Neural cell (in vitro differentiated cells): ENCODE measurements at regions not wholly inside any gene's neighbourhood (a gene's known extent, or its start where the extent isn't known, plus 50 kb on each side); places are given as distances from the start of the nearest gene placed in this dataset.

Source experiments
- H2AFZ ChIP-seq: fragments of 200-600, 300-800 bp; sonication (generic), shearing (Covaris generic); 2 replicates; pipeline ENCODE4 v1.6.0; 2014; ENCODE audit warnings: low read depth, mild to moderate bottlenecking, antibody characterized with exemption, low read length, moderate library complexity
- H3F3A ChIP-seq: fragments of 200-600 bp; shearing (Covaris generic); 2 replicates; pipeline ENCODE4 v1.6.1; 2016; ENCODE audit warnings: mild to moderate bottlenecking, moderate library complexity, mixed read lengths, antibody characterized with exemption, low read length; ENCODE audit not compliant: insufficient read depth, poor library complexity, severe bottlenecking
- H3K27ac ChIP-seq: fragments of 200-600, 300-800 bp; sonication (generic), shearing (Covaris generic); 2 replicates; pipeline ENCODE4 v1.5.1; 2014; ENCODE audit warnings: mild to moderate bottlenecking, low read length, moderate library complexity
- H3K27me3 ChIP-seq: fragments of 300-800, 200-600 bp; sonication (generic), shearing (Covaris generic); 2 replicates; pipeline ENCODE4 v1.6.0; 2014; ENCODE audit warnings: mild to moderate bottlenecking, low read depth, low read length, moderate library complexity; ENCODE audit not compliant: insufficient read depth
- H3K36me3 ChIP-seq: fragments of 300-800, 200-600 bp; sonication (generic), shearing (Covaris generic); 2 replicates; pipeline ENCODE4 v1.5.1; 2014; ENCODE audit warnings: mild to moderate bottlenecking, antibody characterized with exemption, low read length, moderate library complexity; ENCODE audit not compliant: insufficient read depth
- H3K4me2 ChIP-seq: fragments of 300-800, 200-600 bp; sonication (generic), shearing (Covaris generic); 2 replicates; pipeline ENCODE4 v1.6.0; 2014; ENCODE audit warnings: mild to moderate bottlenecking, low read length
- H3K4me3 ChIP-seq: fragments of 300-800, 200-600 bp; sonication (generic), shearing (Covaris generic); 2 replicates; pipeline ENCODE4 v1.5.1; 2014; ENCODE audit warnings: mild to moderate bottlenecking, low read length, moderate library complexity
- H3K79me2 ChIP-seq: fragments of 200-600 bp; shearing (Covaris generic); replicated peaks from 2 replicates; pipeline ENCODE4 v1.6.0; 2014; ENCODE audit warnings: mild to moderate bottlenecking, low read length, moderate library complexity; ENCODE audit not compliant: insufficient read depth
- H3K9ac ChIP-seq: fragments of 300-800, 200-600 bp; sonication (generic), shearing (Covaris generic); 2 replicates; pipeline ENCODE4 v1.6.1; 2016; ENCODE audit warnings: mild to moderate bottlenecking, low read length, mixed read lengths
- H3K9me2 ChIP-seq: fragments of 200-600 bp; shearing (Covaris generic); 2 replicates; pipeline ENCODE4 v1.6.1; 2016; ENCODE audit warnings: mild to moderate bottlenecking, low read length, mixed read lengths; ENCODE audit not compliant: insufficient read depth
- H3K9me3 ChIP-seq: fragments of 200-600, 300-800 bp; sonication (generic), shearing (Covaris generic); 2 replicates; pipeline ENCODE4 v1.6.1; 2016; ENCODE audit warnings: mild to moderate bottlenecking, mixed run types, low read length, moderate library complexity, mixed read lengths
- H4K20me1 ChIP-seq: fragments of 200-600 bp; shearing (Covaris generic); 2 replicates; pipeline ENCODE4 v1.6.1; 2016; ENCODE audit warnings: mild to moderate bottlenecking, mixed run types; ENCODE audit not compliant: insufficient read depth
- EP300 ChIP-seq: fragments of 450-650 bp; conservative IDR thresholded peaks from 2 replicates; pipeline ENCODE4 v1.6.1; 2014; ENCODE audit warnings: antibody characterized with exemption, mild to moderate bottlenecking, moderate library complexity; ENCODE audit not compliant: poor library complexity, severe bottlenecking
- EZH2 ChIP-seq: fragments of 200-600, 300-800 bp; shearing (Covaris generic), sonication (generic); IDR thresholded peaks from 2 replicates; pipeline ENCODE4 v1.6.1; 2014; ENCODE audit warnings: antibody characterized with exemption, low read length, borderline replicate concordance, mild to moderate bottlenecking; ENCODE audit not compliant: insufficient read depth, poor library complexity, severe bottlenecking
- MXI1 ChIP-seq: fragments of 450-650 bp; conservative IDR thresholded peaks from 2 replicates; pipeline ENCODE4 v1.6.1; 2014; ENCODE audit warnings: antibody characterized with exemption, mild to moderate bottlenecking; ENCODE audit not compliant: poor library complexity, severe bottlenecking
- POLR2AphosphoS5 ChIP-seq: IDR thresholded peaks from 2 replicates; pipeline ENCODE4 v1.6.1; 2012
- RAD21 ChIP-seq: fragments of 450-650 bp; conservative IDR thresholded peaks from 2 replicates; pipeline ENCODE4 v1.6.1; 2014; ENCODE audit warnings: antibody characterized with exemption, mild to moderate bottlenecking, moderate library complexity
- SMC3 ChIP-seq: fragments of 450-650 bp; conservative IDR thresholded peaks from 2 replicates; pipeline ENCODE4 v1.6.1; 2014; ENCODE audit warnings: antibody characterized with exemption, mild to moderate bottlenecking, moderate library complexity; ENCODE audit not compliant: poor library complexity
- TAF1 ChIP-seq: IDR thresholded peaks from 2 replicates; pipeline ENCODE4 v1.6.1; 2012; ENCODE audit warnings: low read depth
- TF ChIP-seq, protein P1 (sequence below): IDR thresholded peaks from 2 replicates; pipeline ENCODE4 v1.6.1; 2012; ENCODE audit warnings: borderline replicate concordance
- TF ChIP-seq, protein P2 (sequence below): fragments of 450-650 bp; IDR thresholded peaks from 2 replicates; pipeline ENCODE4 v1.5.1; 2014; ENCODE audit warnings: antibody characterized with exemption, mild to moderate bottlenecking, moderate library complexity; ENCODE audit not compliant: poor library complexity, severe bottlenecking

- no peak for TF ChIP-seq EZH2
- TF ChIP-seq TAF1, result no peak
- TF ChIP-seq POLR2AphosphoS5, result no peak
- TF ChIP-seq, protein P1, sequence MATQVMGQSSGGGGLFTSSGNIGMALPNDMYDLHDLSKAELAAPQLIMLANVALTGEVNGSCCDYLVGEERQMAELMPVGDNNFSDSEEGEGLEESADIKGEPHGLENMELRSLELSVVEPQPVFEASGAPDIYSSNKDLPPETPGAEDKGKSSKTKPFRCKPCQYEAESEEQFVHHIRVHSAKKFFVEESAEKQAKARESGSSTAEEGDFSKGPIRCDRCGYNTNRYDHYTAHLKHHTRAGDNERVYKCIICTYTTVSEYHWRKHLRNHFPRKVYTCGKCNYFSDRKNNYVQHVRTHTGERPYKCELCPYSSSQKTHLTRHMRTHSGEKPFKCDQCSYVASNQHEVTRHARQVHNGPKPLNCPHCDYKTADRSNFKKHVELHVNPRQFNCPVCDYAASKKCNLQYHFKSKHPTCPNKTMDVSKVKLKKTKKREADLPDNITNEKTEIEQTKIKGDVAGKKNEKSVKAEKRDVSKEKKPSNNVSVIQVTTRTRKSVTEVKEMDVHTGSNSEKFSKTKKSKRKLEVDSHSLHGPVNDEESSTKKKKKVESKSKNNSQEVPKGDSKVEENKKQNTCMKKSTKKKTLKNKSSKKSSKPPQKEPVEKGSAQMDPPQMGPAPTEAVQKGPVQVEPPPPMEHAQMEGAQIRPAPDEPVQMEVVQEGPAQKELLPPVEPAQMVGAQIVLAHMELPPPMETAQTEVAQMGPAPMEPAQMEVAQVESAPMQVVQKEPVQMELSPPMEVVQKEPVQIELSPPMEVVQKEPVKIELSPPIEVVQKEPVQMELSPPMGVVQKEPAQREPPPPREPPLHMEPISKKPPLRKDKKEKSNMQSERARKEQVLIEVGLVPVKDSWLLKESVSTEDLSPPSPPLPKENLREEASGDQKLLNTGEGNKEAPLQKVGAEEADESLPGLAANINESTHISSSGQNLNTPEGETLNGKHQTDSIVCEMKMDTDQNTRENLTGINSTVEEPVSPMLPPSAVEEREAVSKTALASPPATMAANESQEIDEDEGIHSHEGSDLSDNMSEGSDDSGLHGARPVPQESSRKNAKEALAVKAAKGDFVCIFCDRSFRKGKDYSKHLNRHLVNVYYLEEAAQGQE, result no peak
- TF ChIP-seq EP300, result no peak
- no peak for TF ChIP-seq SMC3
- TF ChIP-seq MXI1, result no peak
- TF ChIP-seq RAD21, result no peak
- TF ChIP-seq, protein P2, sequence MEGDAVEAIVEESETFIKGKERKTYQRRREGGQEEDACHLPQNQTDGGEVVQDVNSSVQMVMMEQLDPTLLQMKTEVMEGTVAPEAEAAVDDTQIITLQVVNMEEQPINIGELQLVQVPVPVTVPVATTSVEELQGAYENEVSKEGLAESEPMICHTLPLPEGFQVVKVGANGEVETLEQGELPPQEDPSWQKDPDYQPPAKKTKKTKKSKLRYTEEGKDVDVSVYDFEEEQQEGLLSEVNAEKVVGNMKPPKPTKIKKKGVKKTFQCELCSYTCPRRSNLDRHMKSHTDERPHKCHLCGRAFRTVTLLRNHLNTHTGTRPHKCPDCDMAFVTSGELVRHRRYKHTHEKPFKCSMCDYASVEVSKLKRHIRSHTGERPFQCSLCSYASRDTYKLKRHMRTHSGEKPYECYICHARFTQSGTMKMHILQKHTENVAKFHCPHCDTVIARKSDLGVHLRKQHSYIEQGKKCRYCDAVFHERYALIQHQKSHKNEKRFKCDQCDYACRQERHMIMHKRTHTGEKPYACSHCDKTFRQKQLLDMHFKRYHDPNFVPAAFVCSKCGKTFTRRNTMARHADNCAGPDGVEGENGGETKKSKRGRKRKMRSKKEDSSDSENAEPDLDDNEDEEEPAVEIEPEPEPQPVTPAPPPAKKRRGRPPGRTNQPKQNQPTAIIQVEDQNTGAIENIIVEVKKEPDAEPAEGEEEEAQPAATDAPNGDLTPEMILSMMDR, result no peak
- Histone ChIP-seq H3K4me3 (no peak overlapping the region), H3K4me2 (no peak overlapping the region), H3K27me3 (no peaks in the 10 kb centered on the region), H3K27ac (no peak overlapping the region), H3K9me3 (no peaks in the 10 kb centered on the region), H3K9ac (no peak overlapping the region), H4K20me1 (no peaks in the 10 kb centered on the region), H3K79me2 (no peaks in the 10 kb centered on the region), H2AFZ (no peak overlapping the region), H3K36me3 (no peaks in the 10 kb centered on the region), H3K9me2 (no peaks in the 10 kb centered on the region), H3F3A (no peaks in the 10 kb centered on the region)
Measured at GRCh38 chr2:191610756-191611155, 67.2 kb upstream of the NABP1 start.

DNA sequence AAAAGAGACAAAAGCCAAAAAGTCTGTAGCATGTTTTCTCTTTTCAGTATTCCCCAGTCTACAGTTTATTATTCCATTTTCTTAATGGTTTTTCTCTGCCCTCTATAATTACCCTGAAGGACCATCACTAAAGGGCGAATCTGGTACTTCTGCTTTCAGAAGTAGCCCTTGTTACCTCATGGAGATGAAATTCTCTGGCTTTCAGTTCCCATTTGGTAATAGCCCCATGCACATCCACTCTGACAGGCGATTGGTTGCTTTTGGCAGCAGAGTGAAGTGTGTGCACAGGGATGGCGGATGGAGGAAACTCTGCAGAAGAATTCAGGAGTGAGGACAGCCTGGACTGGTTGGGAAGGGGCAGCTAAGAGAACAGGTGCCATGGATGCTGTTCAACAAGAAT is 66.3 kb upstream of the NABP1 start:
- H3K79me2 ChIP-seq, result no peaks in the 10 kb centered on the region
- no peaks in the 10 kb centered on the region for H3K9me2 ChIP-seq
- H3K27me3 ChIP-seq, result no peaks in the 10 kb centered on the region
- no peaks in the 10 kb centered on the region for H3K9me3 ChIP-seq
- no peaks in the 10 kb centered on the region for H4K20me1 ChIP-seq
- no peaks in the 10 kb centered on the region for H3K36me3 ChIP-seq
- H3K27ac ChIP-seq, result peak overlapping the region; percentile 23
- no peak overlapping the region for H3K9ac ChIP-seq
- H2AFZ ChIP-seq, result no peak overlapping the region
- H3K4me2 ChIP-seq, result no peak overlapping the region
- H3F3A ChIP-seq, result no peaks in the 10 kb centered on the region
- TF ChIP-seq SMC3 (no peak), MXI1 (no peak), POLR2AphosphoS5 (no peak), EP300 (no peak), EZH2 (no peak), TAF1 (no peak), RAD21 (no peak)
- TF ChIP-seq, protein P1, result no peak
- TF ChIP-seq, protein P2, result no peak
- H3K4me3 ChIP-seq, result no peak overlapping the region
